Smooth muscle cell (in vitro differentiated cells): ENCODE measurements at regions not wholly inside any gene's neighbourhood (a gene's known extent, or its start where the extent isn't known, plus 50 kb on each side); places are given as distances from the start of the nearest gene placed in this dataset.

Source experiments
- DNase-seq: peaks from one replicate; lab custom pipeline; 2025; ENCODE audit not compliant: unreplicated experiment; lab: John Stamatoyannopoulos, UW
- H2AFZ ChIP-seq: fragments of 200-600 bp; sonication (generic); 2 replicates; pipeline ENCODE4 v1.6.0; 2016; ENCODE audit warnings: antibody characterized with exemption, low read depth, mild to moderate bottlenecking
- H3F3A ChIP-seq: fragments of 200-600 bp; sonication (generic); 2 replicates; pipeline ENCODE4 v1.6.0; 2017; ENCODE audit warnings: antibody characterized with exemption, low read depth
- H3K27ac ChIP-seq: fragments of 200-600 bp; sonication (generic); 2 replicates; pipeline ENCODE4 v1.5.1; 2016; ENCODE audit warnings: low read depth, mild to moderate bottlenecking
- H3K27me3 ChIP-seq: fragments of 200-600 bp; sonication (generic); 2 replicates; pipeline ENCODE4 v1.6.1; 2016; ENCODE audit warnings: low read depth, mild to moderate bottlenecking
- H3K36me3 ChIP-seq: fragments of 200-600 bp; sonication (generic); 2 replicates; pipeline ENCODE4 v1.5.1; 2016; ENCODE audit warnings: low read depth
- H3K4me1 ChIP-seq: fragments of 200-600 bp; sonication (generic); 2 replicates; pipeline ENCODE4 v1.5.1; 2016; ENCODE audit warnings: low read depth
- H3K4me2 ChIP-seq: fragments of 200-600 bp; sonication (generic); 2 replicates; pipeline ENCODE4 v1.6.0; 2016; ENCODE audit warnings: mild to moderate bottlenecking
- H3K4me3 ChIP-seq: fragments of 200-600 bp; sonication (generic); 2 replicates; pipeline ENCODE4 v1.5.1; 2016; ENCODE audit warnings: mild to moderate bottlenecking
- H3K79me2 ChIP-seq: fragments of 200-600 bp; sonication (generic); 2 replicates; pipeline ENCODE4 v1.6.0; 2016; ENCODE audit warnings: low read depth, mild to moderate bottlenecking
- H3K9ac ChIP-seq: fragments of 200-600 bp; sonication (generic); 2 replicates; pipeline ENCODE4 v1.6.0; 2016; ENCODE audit warnings: low read depth
- H3K9me3 ChIP-seq: fragments of 200-600 bp; sonication (generic); replicated peaks from 2 replicates; pipeline ENCODE4 v1.5.1; 2016; ENCODE audit warnings: low read depth
- H4K20me1 ChIP-seq: fragments of 200-600 bp; sonication (generic); 2 replicates; pipeline ENCODE4 v1.6.0; 2016; ENCODE audit warnings: low read depth
- WGBS: methylation state at CpG from one replicate; pipeline ENCODE4 v1.1.7; 2016; ENCODE audit warnings: low lambda C conversion rate; 5-methylcytosine and 5-hydroxymethylcytosine counted together
- TF ChIP-seq, protein P1 (sequence below): fragments of 200-600 bp; sonication (generic); IDR thresholded peaks from 2 replicates; pipeline ENCODE4 v1.5.1; 2017; ENCODE audit warnings: borderline replicate concordance, mild to moderate bottlenecking, antibody characterized with exemption; ENCODE audit not compliant: insufficient read depth, poor library complexity, severe bottlenecking

DNA sequence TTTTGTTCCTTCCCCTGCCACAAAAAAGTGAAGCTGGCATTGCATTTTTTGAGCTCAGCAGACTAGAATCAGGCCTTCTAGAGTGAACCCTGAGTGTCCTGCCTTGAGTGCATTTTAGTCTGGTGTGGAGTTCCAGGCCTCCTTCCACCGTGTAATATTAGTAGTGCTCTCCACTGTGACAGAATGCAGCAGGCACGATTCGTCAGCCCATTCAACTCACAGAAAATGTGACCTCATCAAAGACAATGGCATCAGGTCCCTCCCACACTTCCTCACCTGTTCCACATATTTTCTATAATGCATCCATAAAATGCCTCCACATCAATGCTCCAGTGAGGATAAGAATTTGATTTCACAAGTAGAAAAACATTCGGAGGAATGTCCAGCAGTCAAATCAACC is 227.6 kb downstream of the FGF9 start:
- 79% methylated on average over 4 of the region's 4 CpGs for WGBS
- H3K4me2 ChIP-seq, result no peak overlapping the region
- no peak overlapping the region for H2AFZ ChIP-seq
- TF ChIP-seq, protein P1, sequence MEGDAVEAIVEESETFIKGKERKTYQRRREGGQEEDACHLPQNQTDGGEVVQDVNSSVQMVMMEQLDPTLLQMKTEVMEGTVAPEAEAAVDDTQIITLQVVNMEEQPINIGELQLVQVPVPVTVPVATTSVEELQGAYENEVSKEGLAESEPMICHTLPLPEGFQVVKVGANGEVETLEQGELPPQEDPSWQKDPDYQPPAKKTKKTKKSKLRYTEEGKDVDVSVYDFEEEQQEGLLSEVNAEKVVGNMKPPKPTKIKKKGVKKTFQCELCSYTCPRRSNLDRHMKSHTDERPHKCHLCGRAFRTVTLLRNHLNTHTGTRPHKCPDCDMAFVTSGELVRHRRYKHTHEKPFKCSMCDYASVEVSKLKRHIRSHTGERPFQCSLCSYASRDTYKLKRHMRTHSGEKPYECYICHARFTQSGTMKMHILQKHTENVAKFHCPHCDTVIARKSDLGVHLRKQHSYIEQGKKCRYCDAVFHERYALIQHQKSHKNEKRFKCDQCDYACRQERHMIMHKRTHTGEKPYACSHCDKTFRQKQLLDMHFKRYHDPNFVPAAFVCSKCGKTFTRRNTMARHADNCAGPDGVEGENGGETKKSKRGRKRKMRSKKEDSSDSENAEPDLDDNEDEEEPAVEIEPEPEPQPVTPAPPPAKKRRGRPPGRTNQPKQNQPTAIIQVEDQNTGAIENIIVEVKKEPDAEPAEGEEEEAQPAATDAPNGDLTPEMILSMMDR, result no peak
- H3K27me3 ChIP-seq, result no peaks in the 10 kb centered on the region
- H3F3A ChIP-seq, result no peaks in the 10 kb centered on the region
- H3K9me3 ChIP-seq, result no peaks in the 10 kb centered on the region
- H3K9ac ChIP-seq, result no peak overlapping the region
- H3K4me3 ChIP-seq, result no peak overlapping the region
- no peaks in the 10 kb centered on the region for H3K79me2 ChIP-seq
- H3K36me3 ChIP-seq, result no peaks in the 10 kb centered on the region
- H3K27ac ChIP-seq, result no peak overlapping the region
- H3K4me1 ChIP-seq, result no peaks in the 10 kb centered on the region
- no peak for DNase-seq
- H4K20me1 ChIP-seq, result no peaks in the 10 kb centered on the region

DNA sequence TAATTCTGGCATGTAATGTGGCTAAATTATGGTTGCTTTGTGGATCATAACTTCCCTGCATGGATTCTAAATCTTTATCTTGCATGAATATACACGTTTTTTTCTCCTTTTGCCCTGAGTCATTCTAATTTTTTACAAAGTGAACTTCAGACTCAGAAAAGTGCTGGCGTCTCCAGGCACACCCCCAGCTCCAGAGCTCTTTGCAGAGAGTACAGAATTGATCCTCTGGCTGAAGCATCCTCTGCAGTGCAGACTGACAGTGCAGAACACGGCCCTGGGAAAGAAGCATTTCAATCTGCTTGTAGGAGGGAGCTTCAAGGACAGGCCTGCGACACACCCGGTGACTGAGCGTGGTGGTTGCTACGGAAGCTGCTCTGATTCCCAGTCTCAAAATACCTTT is 228.1 kb downstream of the FGF9 start:
- Histone ChIP-seq H3K79me2 (no peaks in the 10 kb centered on the region), H3K4me3 (no peak overlapping the region), H3K36me3 (no peaks in the 10 kb centered on the region), H4K20me1 (no peaks in the 10 kb centered on the region), H3K9me3 (no peaks in the 10 kb centered on the region), H3K27ac (no peak overlapping the region), H3K4me2 (no peak overlapping the region), H3F3A (no peaks in the 10 kb centered on the region), H3K4me1 (no peaks in the 10 kb centered on the region), H3K9ac (no peak overlapping the region), H2AFZ (no peak overlapping the region), H3K27me3 (no peaks in the 10 kb centered on the region)
- TF ChIP-seq, protein P1, result no peak
- DNase-seq, result no peak
- WGBS, result 77% methylated on average over 7 of the region's 7 CpGs

DNA sequence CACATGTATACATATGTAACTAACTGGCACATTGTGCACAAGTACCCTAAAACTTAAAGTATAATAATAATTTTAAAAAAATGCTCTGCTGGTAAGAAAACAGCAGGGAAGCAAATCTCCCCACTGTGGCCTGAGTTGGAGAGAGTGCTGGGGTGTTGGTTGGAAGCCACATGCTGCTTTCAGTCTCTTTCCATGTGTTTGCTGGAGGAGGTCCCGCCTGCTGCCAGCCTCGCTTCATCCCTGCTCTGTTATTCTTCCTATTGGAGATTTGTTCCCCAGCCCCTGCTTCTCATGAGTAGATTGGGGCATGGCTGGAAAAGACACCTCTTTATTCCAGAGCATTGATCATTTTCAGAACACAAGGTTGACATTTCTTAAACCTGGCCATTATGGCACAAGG is 230.5 kb downstream of the FGF9 start:
- DNase-seq, result no peak
- TF ChIP-seq, protein P1, result no peak
- no peaks in the 10 kb centered on the region for H3K4me1 ChIP-seq

DNA sequence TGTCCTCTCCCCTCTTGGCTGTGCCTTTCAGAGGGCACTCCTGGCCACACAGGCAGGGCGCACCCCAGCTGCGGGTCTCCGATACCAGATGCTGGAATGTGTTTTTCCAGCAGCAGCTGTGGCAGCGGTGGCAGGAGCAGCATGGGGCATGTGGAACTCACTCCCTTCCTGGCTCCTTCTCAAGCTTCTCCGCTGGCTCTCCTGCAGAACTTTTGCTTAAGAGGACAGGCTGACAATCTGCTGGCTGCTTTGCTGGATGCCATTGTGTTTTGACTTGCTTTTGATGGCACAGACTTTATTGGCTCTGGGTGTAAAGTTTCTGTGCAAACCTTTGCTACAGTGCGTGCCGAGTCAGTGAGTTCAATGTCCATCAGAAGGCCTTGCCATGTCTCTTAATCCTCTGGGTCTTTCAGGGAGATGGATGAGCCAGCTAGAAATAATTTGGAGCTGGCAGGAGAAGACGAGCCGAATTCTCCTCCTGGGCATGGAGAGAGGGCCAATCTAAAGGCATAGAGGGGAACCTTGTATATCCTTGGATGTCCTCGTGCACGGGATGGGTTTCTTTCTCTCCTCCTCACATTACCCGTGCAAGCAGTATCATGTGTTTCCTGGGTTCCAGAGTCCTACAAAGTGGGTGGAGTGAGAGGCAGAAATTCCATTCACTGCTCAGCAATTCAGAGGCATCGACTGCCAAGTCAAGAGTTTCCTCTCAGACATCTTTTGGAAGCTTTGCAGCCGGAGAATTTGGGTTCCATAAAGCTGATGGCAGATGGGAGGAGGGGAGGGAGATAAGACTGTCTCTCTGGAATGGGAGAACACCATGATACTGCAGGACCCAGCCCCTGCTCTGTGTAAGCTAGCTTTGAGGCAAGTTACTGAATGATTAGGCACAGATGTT is 231.2 kb downstream of the FGF9 start:
- no peaks in the 10 kb centered on the region for H3K79me2 ChIP-seq
- 81% methylated on average over 14 of the region's 14 CpGs for WGBS
- no peaks in the 10 kb centered on the region for H3K4me1 ChIP-seq
- H4K20me1 ChIP-seq, result no peaks in the 10 kb centered on the region
- H3K9me3 ChIP-seq, result no peaks in the 10 kb centered on the region
- H2AFZ ChIP-seq, result no peak overlapping the region
- no peak overlapping the region for H3K4me3 ChIP-seq
- H3K27me3 ChIP-seq, result no peaks in the 10 kb centered on the region
- no peaks in the 10 kb centered on the region for H3K36me3 ChIP-seq
- TF ChIP-seq, protein P1, result no peak
- no peak overlapping the region for H3K4me2 ChIP-seq
- no peak overlapping the region for H3K9ac ChIP-seq
- no peaks in the 10 kb centered on the region for H3F3A ChIP-seq
- no peak for DNase-seq
- no peak overlapping the region for H3K27ac ChIP-seq

More for the DNA sequence above, 230.5 kb downstream of the FGF9 start:
- Histone ChIP-seq H3K36me3 (no peaks in the 10 kb centered on the region), H3K27ac (no peak overlapping the region), H3K9me3 (no peaks in the 10 kb centered on the region), H4K20me1 (no peaks in the 10 kb centered on the region), H3K9ac (no peak overlapping the region), H3K27me3 (no peaks in the 10 kb centered on the region), H2AFZ (no peak overlapping the region), H3K79me2 (no peaks in the 10 kb centered on the region), H3K4me3 (no peak overlapping the region), H3K4me2 (no peak overlapping the region), H3F3A (no peaks in the 10 kb centered on the region)
- 98% methylated on average over 2 of the region's 2 CpGs for WGBS
